HL-60 (cell line): ENCODE measurements at regions not wholly inside any gene's neighbourhood (a gene's known extent, or its start where the extent isn't known, plus 50 kb on each side); places are given as distances from the start of the nearest gene placed in this dataset.

Experiments
- POLR2AphosphoS5 ChIP-seq: IDR thresholded peaks from 2 replicates; pipeline ENCODE4 v1.6.1; 2012; ENCODE audit warnings: low read depth
- TF ChIP-seq, protein P1 (sequence below): IDR thresholded peaks from one replicate; pipeline ENCODE4 v1.5.1; 2011; ENCODE audit warnings: low read length, control low read depth, inconsistent platforms; ENCODE audit not compliant: insufficient read depth
- TF ChIP-seq, protein P2 (sequence below): IDR thresholded peaks from 2 replicates; pipeline ENCODE4 v1.6.1; 2012; ENCODE audit warnings: low read depth; ENCODE audit not compliant: insufficient replicate concordance

DNA sequence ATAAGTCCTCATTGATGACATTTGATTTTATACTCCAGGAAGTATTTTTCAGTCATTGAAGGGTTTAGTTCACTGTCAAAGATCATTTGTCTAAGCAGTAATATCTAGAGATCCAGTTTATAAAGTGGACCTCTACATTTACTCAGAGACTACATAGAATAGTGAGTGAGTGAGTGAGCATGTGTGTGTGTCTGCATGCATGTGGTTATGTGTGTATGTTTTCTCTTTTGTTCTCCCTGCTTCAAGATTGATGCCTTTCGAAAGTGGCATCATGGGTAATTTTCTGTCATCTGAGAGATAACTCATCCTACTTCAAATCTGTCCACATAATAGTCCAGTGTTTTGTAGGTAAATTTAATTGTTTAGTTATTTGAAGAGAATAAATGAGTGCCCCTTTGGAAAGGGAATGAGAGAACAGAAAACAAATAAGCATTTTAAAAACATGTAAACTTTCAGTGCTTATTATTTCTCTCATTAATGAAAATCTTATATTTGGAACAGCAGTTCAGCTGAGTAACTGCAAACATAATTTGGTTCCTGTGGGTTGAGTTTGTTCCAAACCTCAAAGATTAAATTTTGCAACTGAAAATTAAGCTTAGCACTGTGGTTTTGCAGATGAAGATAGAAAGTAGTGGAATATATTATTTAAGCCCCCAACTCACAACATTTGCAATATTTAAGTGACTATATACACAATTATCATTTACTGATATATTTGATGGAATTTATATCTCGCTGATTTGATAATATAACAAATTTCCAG, 1295.1 kb upstream of the C9orf72 start:
- TF ChIP-seq POLR2AphosphoS5: no peak
- TF ChIP-seq, protein P1, sequence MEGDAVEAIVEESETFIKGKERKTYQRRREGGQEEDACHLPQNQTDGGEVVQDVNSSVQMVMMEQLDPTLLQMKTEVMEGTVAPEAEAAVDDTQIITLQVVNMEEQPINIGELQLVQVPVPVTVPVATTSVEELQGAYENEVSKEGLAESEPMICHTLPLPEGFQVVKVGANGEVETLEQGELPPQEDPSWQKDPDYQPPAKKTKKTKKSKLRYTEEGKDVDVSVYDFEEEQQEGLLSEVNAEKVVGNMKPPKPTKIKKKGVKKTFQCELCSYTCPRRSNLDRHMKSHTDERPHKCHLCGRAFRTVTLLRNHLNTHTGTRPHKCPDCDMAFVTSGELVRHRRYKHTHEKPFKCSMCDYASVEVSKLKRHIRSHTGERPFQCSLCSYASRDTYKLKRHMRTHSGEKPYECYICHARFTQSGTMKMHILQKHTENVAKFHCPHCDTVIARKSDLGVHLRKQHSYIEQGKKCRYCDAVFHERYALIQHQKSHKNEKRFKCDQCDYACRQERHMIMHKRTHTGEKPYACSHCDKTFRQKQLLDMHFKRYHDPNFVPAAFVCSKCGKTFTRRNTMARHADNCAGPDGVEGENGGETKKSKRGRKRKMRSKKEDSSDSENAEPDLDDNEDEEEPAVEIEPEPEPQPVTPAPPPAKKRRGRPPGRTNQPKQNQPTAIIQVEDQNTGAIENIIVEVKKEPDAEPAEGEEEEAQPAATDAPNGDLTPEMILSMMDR: no peak
- TF ChIP-seq, protein P2, sequence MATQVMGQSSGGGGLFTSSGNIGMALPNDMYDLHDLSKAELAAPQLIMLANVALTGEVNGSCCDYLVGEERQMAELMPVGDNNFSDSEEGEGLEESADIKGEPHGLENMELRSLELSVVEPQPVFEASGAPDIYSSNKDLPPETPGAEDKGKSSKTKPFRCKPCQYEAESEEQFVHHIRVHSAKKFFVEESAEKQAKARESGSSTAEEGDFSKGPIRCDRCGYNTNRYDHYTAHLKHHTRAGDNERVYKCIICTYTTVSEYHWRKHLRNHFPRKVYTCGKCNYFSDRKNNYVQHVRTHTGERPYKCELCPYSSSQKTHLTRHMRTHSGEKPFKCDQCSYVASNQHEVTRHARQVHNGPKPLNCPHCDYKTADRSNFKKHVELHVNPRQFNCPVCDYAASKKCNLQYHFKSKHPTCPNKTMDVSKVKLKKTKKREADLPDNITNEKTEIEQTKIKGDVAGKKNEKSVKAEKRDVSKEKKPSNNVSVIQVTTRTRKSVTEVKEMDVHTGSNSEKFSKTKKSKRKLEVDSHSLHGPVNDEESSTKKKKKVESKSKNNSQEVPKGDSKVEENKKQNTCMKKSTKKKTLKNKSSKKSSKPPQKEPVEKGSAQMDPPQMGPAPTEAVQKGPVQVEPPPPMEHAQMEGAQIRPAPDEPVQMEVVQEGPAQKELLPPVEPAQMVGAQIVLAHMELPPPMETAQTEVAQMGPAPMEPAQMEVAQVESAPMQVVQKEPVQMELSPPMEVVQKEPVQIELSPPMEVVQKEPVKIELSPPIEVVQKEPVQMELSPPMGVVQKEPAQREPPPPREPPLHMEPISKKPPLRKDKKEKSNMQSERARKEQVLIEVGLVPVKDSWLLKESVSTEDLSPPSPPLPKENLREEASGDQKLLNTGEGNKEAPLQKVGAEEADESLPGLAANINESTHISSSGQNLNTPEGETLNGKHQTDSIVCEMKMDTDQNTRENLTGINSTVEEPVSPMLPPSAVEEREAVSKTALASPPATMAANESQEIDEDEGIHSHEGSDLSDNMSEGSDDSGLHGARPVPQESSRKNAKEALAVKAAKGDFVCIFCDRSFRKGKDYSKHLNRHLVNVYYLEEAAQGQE: no peak
